B cell (primary cell): ENCODE measurements at regions not wholly inside any gene's neighbourhood (a gene's known extent, or its start where the extent isn't known, plus 50 kb on each side); places are given as distances from the start of the nearest gene placed in this dataset.

Experiments used
- ATAC-seq: fragments of 200-7000 bp; cut with Tn5 transposase; one replicate; pipeline ENCODE4 v1.10.0; 2021; ENCODE audit warnings: low read depth, mild to moderate bottlenecking, moderate number of reproducible peaks, moderate library complexity
- CTCF ChIA-PET: fragments of 350-600 bp; sonication (Branson Sonifier 250); formaldehyde crosslinking; loops from one replicate; lab custom pipeline; 2021; ENCODE audit warnings: antibody characterized with exemption, inconsistent platforms; lab: Charles Lee
- POLR2A ChIA-PET: fragments of 350-600 bp; sonication (Branson Sonifier 250); formaldehyde crosslinking; loops from one replicate; lab custom pipeline; 2021; ENCODE audit warnings: antibody characterized with exemption; lab: Charles Lee
- DNase-seq: peaks from one replicate; pipeline ENCODE4 v3.0.0; 2013
- H2AFZ ChIP-seq: 2 replicates; pipeline ENCODE4 v1.6.1; 2012; ENCODE audit warnings: mild to moderate bottlenecking, low read depth, low read length; ENCODE audit not compliant: insufficient read depth, poor library complexity, severe bottlenecking
- H3K27ac ChIP-seq, 2 donors: 1 replicate in 1 of 2; 2 replicates in 1 of 2; pipeline ENCODE4 v1.5.1; 2012 to 2013; ENCODE audit warnings: low read length in 2 of 2, mild to moderate bottlenecking in 2 of 2, moderate library complexity in 1 of 2
- H3K27me3 ChIP-seq, 4 experiments: fragments of 200-600 bp in 1 of 4; sonication (generic) in 1 of 4; replicated peaks in 1 of 4; 1 replicate in 2 of 4; 2 replicates in 2 of 4; pipeline versions ENCODE4 v1.6.1 to v1.7.0; 2013 to 2016; ENCODE audit warnings: low read length in 3 of 4, mild to moderate bottlenecking in 2 of 4, mixed read lengths in 1 of 4, moderate library complexity in 1 of 4; ENCODE audit not compliant: insufficient read depth in 4 of 4, control insufficient read depth in 3 of 4; ENCODE audit errors: control extremely low read depth in 1 of 4
- H3K36me3 ChIP-seq, 2 experiments: replicated peaks in 1 of 2; 1 replicate in 1 of 2; 2 replicates in 1 of 2; pipeline versions ENCODE4 v1.6.1 to v1.7.1; 2013; ENCODE audit warnings: low read length in 1 of 2; ENCODE audit not compliant: insufficient read depth in 2 of 2, control insufficient read depth in 1 of 2; ENCODE audit errors: control extremely low read depth in 1 of 2, extremely low read depth in 1 of 2
- H3K4me1 ChIP-seq, 2 donors: fragments of 200-600 bp in 1 of 2; sonication (generic) in 1 of 2; 1 replicate in 1 of 2; 2 replicates in 1 of 2; pipeline versions ENCODE4 v1.5.1 to v1.6.1; 2013 to 2017; ENCODE audit warnings: low read length in 2 of 2; ENCODE audit not compliant: control insufficient read depth in 2 of 2, insufficient read depth in 2 of 2
- H3K4me2 ChIP-seq: replicated peaks from 2 replicates; pipeline ENCODE3; 2012; ENCODE audit warnings: mild to moderate bottlenecking, low read depth, low read length; ENCODE audit not compliant: poor library complexity, severe bottlenecking
- H3K4me3 ChIP-seq, 5 experiments: fragments of 200-600 bp in 1 of 5; sonication (generic) in 1 of 5; 1 replicate in 3 of 5; 2 replicates in 2 of 5; pipeline versions ENCODE4 v1.5.1 to v1.7.0; 2011 to 2016; ENCODE audit warnings: low read length in 4 of 5, mild to moderate bottlenecking in 4 of 5, low read depth in 2 of 5, control low read depth in 1 of 5, moderate library complexity in 1 of 5; ENCODE audit not compliant: insufficient read depth in 1 of 5; ENCODE audit errors: control extremely low read depth in 1 of 5, extremely low read depth in 1 of 5
- H3K79me2 ChIP-seq: fragments of 200-600 bp; sonication (generic); one replicate; pipeline ENCODE4 v1.6.0; 2016; ENCODE audit warnings: low read length; ENCODE audit not compliant: control insufficient read depth, insufficient read depth
- H3K9ac ChIP-seq: fragments of 200-600 bp; sonication (generic); 2 replicates; pipeline ENCODE4 v1.6.1; 2017; ENCODE audit warnings: mild to moderate bottlenecking, low read length, moderate library complexity
- H3K9me3 ChIP-seq, 3 donors: one replicate each; pipeline versions ENCODE4 v1.6.1 to v1.7.1; 2013; ENCODE audit warnings: low read length in 2 of 3; ENCODE audit not compliant: control insufficient read depth in 2 of 3, insufficient read depth in 1 of 3; ENCODE audit errors: control extremely low read depth in 1 of 3
- H4K20me1 ChIP-seq: 2 replicates; pipeline ENCODE4 v1.6.0; 2012; ENCODE audit warnings: mild to moderate bottlenecking, low read length; ENCODE audit not compliant: insufficient read depth, control insufficient read depth, poor library complexity, severe bottlenecking
- H3K27ac Mint-ChIP-seq: one replicate; pipeline ENCODE4 v1.8.0; 2021; ENCODE audit warnings: mixed read lengths
- H3K27me3 Mint-ChIP-seq: one replicate; pipeline ENCODE4 v1.8.0; 2021; ENCODE audit warnings: mixed read lengths
- H3K4me1 Mint-ChIP-seq: one replicate; pipeline ENCODE4 v1.8.0; 2021; ENCODE audit warnings: mixed read lengths
- H3K4me3 Mint-ChIP-seq: one replicate; pipeline ENCODE4 v1.8.0; 2021; ENCODE audit warnings: mixed read lengths
- H3K9me3 Mint-ChIP-seq: one replicate; pipeline ENCODE4 v1.8.0; 2022; ENCODE audit warnings: mixed read lengths; ENCODE audit not compliant: insufficient read depth
- CTCF ChIP-seq: fragments of 200-600 bp; IDR thresholded peaks from one replicate; pipeline ENCODE4 v1.8.0; 2022; ENCODE audit warnings: antibody characterized with exemption, mild to moderate bottlenecking
- EZH2 ChIP-seq: IDR thresholded peaks from 2 replicates; pipeline ENCODE4 v1.6.1; 2012; ENCODE audit warnings: borderline replicate concordance, low read depth, mild to moderate bottlenecking, moderate library complexity, low read length; ENCODE audit not compliant: insufficient read depth, poor library complexity, severe bottlenecking
- WGBS: methylation state at CpG from one replicate; pipeline ENCODE4 v1.1.5; 2013; ENCODE audit warnings: missing lambda C conversion rate; ENCODE audit not compliant: insufficient coverage; 5-methylcytosine and 5-hydroxymethylcytosine counted together
- intact Hi-C: fragments of 100-400 bp; cut with micrococcal nuclease; formaldehyde crosslinking; loops from one replicate; pipeline ENCODE4 v1.10.0; 2022

- no peak overlapping the region for H3K27ac ChIP-seq
- no peak overlapping the region for H3K4me3 ChIP-seq
- no peak for DNase-seq
- no peak for ATAC-seq
- no peak overlapping the region for H3K27ac Mint-ChIP-seq
- ChIA-PET CTCF (no interaction called here), POLR2A (no interaction called here)
- no peaks in the 10 kb centered on the region for H3K27me3 Mint-ChIP-seq
- no peak overlapping the region for H2AFZ ChIP-seq
- H3K36me3 ChIP-seq = no peaks in the 10 kb centered on the region
- no peaks in the 10 kb centered on the region for H3K4me1 Mint-ChIP-seq
- no peaks in the 10 kb centered on the region for H3K4me1 ChIP-seq
- H4K20me1 ChIP-seq = no peaks in the 10 kb centered on the region
- WGBS = 40% methylated on average over 1 of the region's 1 CpG
- H3K4me2 ChIP-seq = no peak overlapping the region
- no peaks in the 10 kb centered on the region for H3K27me3 ChIP-seq
- H3K9ac ChIP-seq = no peak overlapping the region
- TF ChIP-seq EZH2 (no peak), CTCF (no peak)
- intact Hi-C loops = no loop called here
- H3K79me2 ChIP-seq = no peaks in the 10 kb centered on the region
- peaks cover 0 to 6% (median 0%) of the 10 kb centered on the region in 3 donors for H3K9me3 ChIP-seq
- no peak overlapping the region for H3K4me3 Mint-ChIP-seq
- no peaks in the 10 kb centered on the region for H3K9me3 Mint-ChIP-seq
Measured at GRCh38 chr9:26462213-26462612, 430.4 kb downstream of the CAAP1 start.

GRCh38 chr9:26460624-26461023 lies 432.0 kb downstream of the CAAP1 start:
- Histone ChIP-seq H2AFZ (no peak overlapping the region), H3K36me3 (no peaks in the 10 kb centered on the region), H3K27me3 (no peaks in the 10 kb centered on the region), H3K79me2 (no peaks in the 10 kb centered on the region), H3K4me2 (no peak overlapping the region), H3K27ac (no peak overlapping the region), H3K4me3 (no peak overlapping the region), H3K9ac (no peak overlapping the region), H4K20me1 (no peaks in the 10 kb centered on the region), H3K9me3 (peaks cover 0 to under 1% (median 0%) of the 10 kb centered on the region in 3 donors), H3K4me1 (no peaks in the 10 kb centered on the region)
- no peak overlapping the region for H3K4me3 Mint-ChIP-seq
- DNase-seq (no peak), ATAC-seq (no peak)
- TF ChIP-seq EZH2 (no peak), CTCF (no peak)
- ChIA-PET CTCF (no interaction called here), POLR2A (no interaction called here)
- intact Hi-C loops = no loop called here
- H3K27ac Mint-ChIP-seq = no peak overlapping the region
- H3K9me3 Mint-ChIP-seq = no peaks in the 10 kb centered on the region
- no peaks in the 10 kb centered on the region for H3K27me3 Mint-ChIP-seq
- no CpG with 5 or more reads among the region's 1 CpG for WGBS
- no peaks in the 10 kb centered on the region for H3K4me1 Mint-ChIP-seq
